SK-N-MC (cell line): ENCODE measurements at regions not wholly inside any gene's neighbourhood (a gene's known extent, or its start where the extent isn't known, plus 50 kb on each side); places are given as distances from the start of the nearest gene placed in this dataset.

Experiments
- DNase-seq: peaks from one replicate; pipeline ENCODE4 v3.0.0-alpha.2; 2011; ENCODE audit warnings: low read depth, low spot score
- H3K27ac ChIP-seq: fragments of 200-600 bp; sonication (generic); 2 replicates; pipeline ENCODE4 v1.5.1; 2016; ENCODE audit warnings: mixed run types
- H3K36me3 ChIP-seq: fragments of 200-600 bp; sonication (generic); 2 replicates; pipeline ENCODE4 v1.6.1; 2017; ENCODE audit warnings: antibody characterized with exemption, low read length, mixed read lengths; ENCODE audit not compliant: insufficient read depth
- H3K4me3 ChIP-seq: fragments of 200-600 bp; sonication (generic); 2 replicates; pipeline ENCODE4 v1.5.1; 2016
- H3K9ac ChIP-seq: fragments of 200-600 bp; sonication (generic); 2 replicates; pipeline ENCODE4 v1.8.0; 2017; ENCODE audit warnings: mixed run types, mixed read lengths; ENCODE audit not compliant: insufficient read length
- H3K9me3 ChIP-seq: fragments of 200-600 bp; sonication (generic); 2 replicates; pipeline ENCODE4 v1.6.1; 2017; ENCODE audit warnings: low read depth, mild to moderate bottlenecking, antibody characterized with exemption, low read length, moderate library complexity, mixed read lengths
- EZH2 ChIP-seq: fragments of 200-600 bp; sonication (generic); IDR thresholded peaks from one replicate; pipeline ENCODE4 v1.6.1; 2017; ENCODE audit warnings: antibody characterized with exemption
- FOXP2 ChIP-seq: optimal IDR thresholded peaks from 2 replicates; pipeline ENCODE3; 2011; ENCODE audit warnings: mild to moderate bottlenecking, moderate library complexity; ENCODE audit not compliant: insufficient read depth; ENCODE audit errors: extremely low read length, control extremely low read depth
- POLR2AphosphoS5 ChIP-seq: IDR thresholded peaks from 2 replicates; pipeline ENCODE4 v1.6.1; 2012; ENCODE audit warnings: mild to moderate bottlenecking, low read depth, low read length, borderline replicate concordance

DNA sequence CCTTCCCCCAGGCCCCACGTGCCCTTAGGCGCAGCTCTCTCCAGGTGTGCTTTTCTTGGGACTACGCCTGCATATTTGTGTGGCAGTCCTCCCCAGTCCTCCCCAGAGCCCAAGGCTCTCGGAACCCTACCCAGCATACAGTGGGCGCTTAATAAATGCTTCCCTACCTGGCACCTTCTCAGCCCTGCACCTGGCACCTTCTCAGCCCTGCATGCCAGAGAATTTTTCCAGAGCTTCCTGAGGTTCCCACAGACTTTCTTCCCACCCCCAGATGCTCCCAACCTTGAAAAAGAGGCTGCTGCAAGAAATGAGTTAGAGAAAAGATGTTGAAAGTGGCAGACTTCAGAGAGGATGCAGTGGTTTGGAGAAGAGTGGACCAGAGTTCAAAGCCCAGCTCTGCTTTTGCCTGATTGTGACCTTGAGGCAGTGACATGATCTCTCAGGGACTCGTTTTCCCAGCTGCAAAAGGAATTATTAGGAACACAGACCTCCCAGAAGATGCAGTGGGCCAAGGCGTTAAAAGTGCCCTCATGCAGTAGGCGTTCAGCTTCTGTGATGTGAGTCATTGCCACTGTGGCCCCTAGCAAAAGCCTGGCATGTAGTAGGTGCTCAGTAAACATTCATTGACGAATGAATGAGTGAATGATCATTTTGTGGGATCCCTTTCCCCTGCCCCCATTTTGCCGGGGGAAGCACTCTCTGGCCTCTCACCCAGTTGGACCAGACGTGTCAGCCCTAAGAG lies 167.2 kb downstream of the PHETA1 start:
- DNase-seq: no peak
- no peaks in the 10 kb centered on the region for H3K36me3 ChIP-seq
- no peak overlapping the region for H3K9ac ChIP-seq
- no peak for TF ChIP-seq POLR2AphosphoS5
- TF ChIP-seq EZH2: no peak
- TF ChIP-seq FOXP2: no peak
- no peak overlapping the region for H3K27ac ChIP-seq
- no peaks in the 10 kb centered on the region for H3K9me3 ChIP-seq
- H3K4me3 ChIP-seq: no peak overlapping the region

DNA sequence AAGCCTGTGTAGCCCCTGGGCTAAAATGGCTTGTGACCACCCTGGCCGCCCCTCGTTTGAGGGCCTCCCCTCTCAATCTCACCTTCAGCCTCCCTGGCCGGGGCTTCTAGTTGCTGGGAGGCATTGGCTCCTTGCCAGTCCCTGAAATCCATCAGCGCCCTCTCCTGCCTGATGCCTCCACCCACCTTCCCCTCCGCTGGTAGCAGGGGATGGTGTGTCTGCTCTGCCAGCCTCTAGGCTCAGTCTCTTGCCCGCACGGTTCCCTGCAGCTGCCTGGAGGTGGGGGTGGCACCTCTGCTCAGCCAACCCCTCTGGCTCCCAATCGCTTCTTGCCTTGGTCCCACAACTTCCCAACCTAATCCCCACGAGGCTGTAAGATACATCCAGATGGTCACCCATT lies 167.9 kb downstream of the PHETA1 start:
- no peak overlapping the region for H3K9ac ChIP-seq
- no peak overlapping the region for H3K27ac ChIP-seq
- no peak overlapping the region for H3K4me3 ChIP-seq
- no peak for TF ChIP-seq FOXP2
- TF ChIP-seq EZH2: no peak
- no peak for TF ChIP-seq POLR2AphosphoS5
- no peaks in the 10 kb centered on the region for H3K9me3 ChIP-seq
- DNase-seq: no peak
- no peaks in the 10 kb centered on the region for H3K36me3 ChIP-seq

GRCh38 chr12:111197376-111197944 lies 171.4 kb downstream of the PHETA1 start:
- Histone ChIP-seq H3K27ac (no peak overlapping the region), H3K9me3 (no peaks in the 10 kb centered on the region), H3K9ac (no peak overlapping the region), H3K36me3 (no peaks in the 10 kb centered on the region), H3K4me3 (no peak overlapping the region)
- no peak for TF ChIP-seq FOXP2
- no peak for TF ChIP-seq POLR2AphosphoS5
- no peak for TF ChIP-seq EZH2
- DNase-seq: no peak

DNA sequence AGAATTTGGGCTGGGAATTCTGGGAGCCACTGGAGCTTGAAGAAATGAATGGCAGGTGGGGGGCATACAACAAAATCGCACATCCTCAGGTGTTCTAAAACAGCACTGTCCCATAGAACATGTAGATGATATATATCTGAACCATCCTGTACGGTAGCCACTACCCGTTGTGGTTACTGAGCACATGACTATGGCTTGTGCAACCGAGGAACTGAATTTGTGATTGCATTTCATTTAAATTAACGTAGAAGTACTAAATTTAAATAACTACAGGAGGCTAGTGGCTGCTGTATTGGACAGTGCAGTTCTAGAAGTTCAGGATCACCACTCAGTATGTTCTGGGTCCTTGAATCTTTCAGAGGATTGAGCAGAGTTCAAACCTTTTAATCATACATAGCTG lies 172.4 kb downstream of the PHETA1 start:
- TF ChIP-seq FOXP2 (no peak), EZH2 (no peak), POLR2AphosphoS5 (no peak)
- DNase-seq: no peak
- Histone ChIP-seq H3K36me3 (no peaks in the 10 kb centered on the region), H3K9ac (no peak overlapping the region), H3K4me3 (no peak overlapping the region), H3K27ac (no peak overlapping the region), H3K9me3 (no peaks in the 10 kb centered on the region)

DNA sequence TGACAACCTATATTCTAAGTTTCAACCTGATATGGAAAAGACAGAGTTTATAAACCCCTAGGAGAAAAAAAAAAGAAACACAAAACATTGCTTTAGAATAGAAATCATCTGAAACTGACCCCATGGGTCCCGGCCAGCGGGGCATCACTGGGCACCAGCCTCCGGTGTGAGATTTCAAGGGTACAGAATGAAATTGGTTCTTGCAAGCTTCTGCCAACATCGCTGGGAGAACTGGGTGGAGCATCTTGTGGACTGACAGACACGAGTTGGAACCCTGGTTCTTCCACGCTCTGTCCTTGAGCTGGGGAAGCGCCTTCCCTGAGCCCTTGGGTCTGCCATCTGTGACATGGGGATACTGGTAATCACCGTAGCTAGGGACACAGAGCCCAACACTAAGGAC lies 173.6 kb downstream of the PHETA1 start:
- H3K4me3 ChIP-seq: no peak overlapping the region
- no peak overlapping the region for H3K9ac ChIP-seq
- H3K9me3 ChIP-seq: no peaks in the 10 kb centered on the region
- TF ChIP-seq FOXP2 (no peak), POLR2AphosphoS5 (no peak), EZH2 (no peak)
- no peak for DNase-seq
- no peaks in the 10 kb centered on the region for H3K36me3 ChIP-seq
- no peak overlapping the region for H3K27ac ChIP-seq

DNA sequence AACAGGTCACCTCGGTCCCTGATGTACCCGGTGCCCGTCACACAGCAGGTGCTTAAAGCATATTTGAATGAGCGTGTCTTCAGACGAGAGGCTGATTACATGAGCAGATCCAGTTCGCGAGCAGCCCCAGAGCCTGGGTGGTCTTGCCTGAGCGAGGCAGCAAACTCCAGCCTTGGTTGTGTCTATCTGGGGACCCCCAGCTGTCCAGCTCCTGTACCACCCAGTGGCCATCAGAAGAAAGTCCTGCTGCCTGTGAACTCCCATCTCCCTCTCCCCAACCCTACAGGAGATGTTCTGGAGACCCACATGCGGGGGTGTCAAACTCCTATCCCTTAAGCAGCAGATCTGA lies 174.2 kb downstream of the PHETA1 start:
- no peaks in the 10 kb centered on the region for H3K9me3 ChIP-seq
- no peak overlapping the region for H3K4me3 ChIP-seq
- no peak overlapping the region for H3K27ac ChIP-seq
- H3K9ac ChIP-seq: no peak overlapping the region
- H3K36me3 ChIP-seq: no peaks in the 10 kb centered on the region
- no peak for DNase-seq
- no peak for TF ChIP-seq POLR2AphosphoS5
- no peak for TF ChIP-seq FOXP2
- no peak for TF ChIP-seq EZH2

DNA sequence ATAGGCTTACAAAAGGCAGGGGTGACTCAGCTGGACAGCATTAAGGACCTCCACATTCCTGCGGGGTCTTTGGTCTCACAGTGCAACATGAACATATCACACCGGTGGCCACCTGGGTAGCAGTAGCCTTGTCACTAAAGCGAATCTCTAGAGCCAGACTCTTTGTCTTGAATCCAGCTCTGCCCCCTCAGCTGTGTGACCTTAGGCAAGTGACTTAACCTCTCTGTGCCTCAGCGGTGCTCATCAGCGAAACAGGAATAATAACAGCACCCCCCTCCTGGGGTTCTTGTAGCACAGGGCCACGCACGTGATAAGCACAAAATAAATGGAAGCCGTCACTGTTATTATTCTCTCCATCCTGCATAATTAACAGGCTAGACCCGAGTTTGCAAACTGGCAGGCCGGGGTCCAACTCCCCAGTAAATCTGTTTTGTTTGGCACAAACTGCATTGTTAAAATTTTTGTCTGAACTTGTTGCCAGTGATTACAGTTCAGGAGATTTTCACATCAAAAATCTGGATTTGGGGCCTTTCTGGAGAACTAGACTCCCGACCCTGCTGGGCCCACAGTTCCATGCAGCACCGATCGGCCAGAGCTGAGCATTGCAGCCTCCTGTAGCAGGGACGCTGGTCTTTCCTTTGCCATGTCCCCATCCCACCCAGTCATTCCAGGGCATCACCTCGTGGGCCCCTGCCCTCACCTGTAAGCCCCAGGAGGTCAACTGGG lies 174.8 kb downstream of the PHETA1 start:
- TF ChIP-seq POLR2AphosphoS5 (no peak), FOXP2 (no peak), EZH2 (no peak)
- Histone ChIP-seq H3K9ac (no peak overlapping the region), H3K4me3 (no peak overlapping the region), H3K27ac (no peak overlapping the region), H3K9me3 (no peaks in the 10 kb centered on the region), H3K36me3 (no peaks in the 10 kb centered on the region)
- DNase-seq: no peak

DNA sequence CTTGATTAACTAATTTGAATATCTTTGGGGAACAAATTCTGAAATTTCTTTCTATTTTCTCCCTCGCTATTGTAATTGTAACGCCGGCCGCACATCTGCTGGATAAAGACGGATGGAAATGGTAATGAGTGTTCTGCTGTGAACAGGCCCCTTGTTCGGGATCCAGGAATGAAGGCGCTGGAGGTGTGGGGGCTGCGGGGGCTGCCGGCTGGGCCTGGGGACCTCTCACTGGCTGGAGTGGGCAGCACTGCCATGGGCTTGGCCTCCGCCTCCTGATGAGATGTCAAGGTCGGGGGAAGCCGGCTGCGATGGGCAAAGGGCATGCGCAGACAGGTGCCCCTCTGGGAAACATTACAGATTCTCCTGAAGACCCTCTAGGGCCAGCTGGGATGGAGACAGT lies 175.4 kb downstream of the PHETA1 start:
- TF ChIP-seq EZH2 (no peak), POLR2AphosphoS5 (no peak), FOXP2 (no peak)
- H3K4me3 ChIP-seq: no peak overlapping the region

More for the DNA sequence above, 175.4 kb downstream of the PHETA1 start:
- no peak overlapping the region for H3K9ac ChIP-seq
- DNase-seq: no peak
- no peaks in the 10 kb centered on the region for H3K36me3 ChIP-seq
- H3K27ac ChIP-seq: no peak overlapping the region
- H3K9me3 ChIP-seq: no peaks in the 10 kb centered on the region
